GM23338 (cell line): ENCODE measurements at regions not wholly inside any gene's neighbourhood (a gene's known extent, or its start where the extent isn't known, plus 50 kb on each side); places are given as distances from the start of the nearest gene placed in this dataset.
A peak's percentile ranks its signal among the peaks of the same experiment; 100 is the strongest.

ENCODE experiments used
- ATAC-seq: fragments of 200-7000 bp; cut with Tn5 transposase; 3 replicates; pipeline ENCODE4 v1.9.1; 2020
- DNase-seq: peaks from one replicate; pipeline ENCODE4 v3.0.0-alpha.2; 2015; ENCODE audit warnings: low spot score
- H2AFZ ChIP-seq: fragments of 200-600 bp; sonication (generic); 2 replicates; pipeline ENCODE4 v1.8.0; 2016; ENCODE audit warnings: antibody characterized with exemption, mild to moderate bottlenecking, moderate library complexity
- H3F3A ChIP-seq: fragments of 200-600 bp; sonication (generic); replicated peaks from 2 replicates; pipeline ENCODE4 v1.8.0; 2017; ENCODE audit warnings: antibody characterized with exemption, mixed run types, low read depth
- H3K27ac ChIP-seq: fragments of 200-600 bp; sonication (generic); 2 replicates; pipeline ENCODE4 v1.6.1; 2016; ENCODE audit warnings: low read depth
- H3K27me3 ChIP-seq: fragments of 200-600 bp; sonication (generic); 2 replicates; pipeline ENCODE4 v1.8.0; 2016; ENCODE audit warnings: mild to moderate bottlenecking, mixed run types, moderate library complexity; ENCODE audit not compliant: insufficient read depth
- H3K36me3 ChIP-seq: fragments of 200-600 bp; sonication (generic); 2 replicates; pipeline ENCODE4 v1.8.0; 2016; ENCODE audit warnings: mild to moderate bottlenecking; ENCODE audit not compliant: insufficient read depth
- H3K4me1 ChIP-seq: fragments of 200-600 bp; sonication (generic); 2 replicates; pipeline ENCODE4 v1.8.0; 2016; ENCODE audit warnings: mild to moderate bottlenecking, moderate library complexity; ENCODE audit not compliant: insufficient read depth
- H3K4me2 ChIP-seq: fragments of 200-600 bp; sonication (generic); 2 replicates; pipeline ENCODE4 v1.7.1; 2017; ENCODE audit warnings: mixed run types
- H3K4me3 ChIP-seq: fragments of 200-600 bp; sonication (generic); 2 replicates; pipeline ENCODE4 v1.6.1; 2016; ENCODE audit warnings: mixed run types
- H3K79me2 ChIP-seq: fragments of 200-600 bp; sonication (generic); replicated peaks from 2 replicates; pipeline ENCODE4 v1.8.0; 2017; ENCODE audit warnings: mild to moderate bottlenecking; ENCODE audit not compliant: insufficient read depth
- H3K9me2 ChIP-seq: fragments of 200-600 bp; sonication (generic); 2 replicates; pipeline ENCODE4 v1.8.0; 2017; ENCODE audit not compliant: insufficient read depth
- H4K20me1 ChIP-seq: fragments of 200-600 bp; sonication (generic); replicated peaks from 2 replicates; pipeline ENCODE4 v1.8.0; 2017; ENCODE audit warnings: mild to moderate bottlenecking; ENCODE audit not compliant: insufficient read depth
- H3K27ac Mint-ChIP-seq: 2 replicates; pipeline ENCODE4 v1.8.0; 2020; ENCODE audit warnings: inconsistent platforms, mild to moderate bottlenecking, moderate library complexity, mixed read lengths
- H3K27me3 Mint-ChIP-seq: 3 replicates; pipeline ENCODE4 v1.8.0; 2022; ENCODE audit warnings: low read depth, mild to moderate bottlenecking, moderate library complexity, mixed read lengths, inconsistent platforms; ENCODE audit not compliant: insufficient read depth, poor library complexity
- H3K36me3 Mint-ChIP-seq: 3 replicates; pipeline ENCODE4 v1.8.0; 2021; ENCODE audit warnings: low read depth, mild to moderate bottlenecking, inconsistent platforms, moderate library complexity, mixed read lengths
- H3K4me1 Mint-ChIP-seq: 3 replicates; pipeline ENCODE4 v1.8.0; 2020; ENCODE audit warnings: mild to moderate bottlenecking, inconsistent platforms, mixed read lengths
- H3K4me3 Mint-ChIP-seq: 3 replicates; pipeline ENCODE4 v1.8.0; 2021; ENCODE audit warnings: moderate library complexity, mild to moderate bottlenecking, inconsistent platforms, mixed read lengths
- H3K9me3 Mint-ChIP-seq: 3 replicates; pipeline ENCODE4 v1.8.0; 2020; ENCODE audit warnings: moderate library complexity, mild to moderate bottlenecking, inconsistent platforms, mixed read lengths
- EZH2 ChIP-seq: fragments of 200-600 bp; sonication (generic); IDR thresholded peaks from one replicate; pipeline ENCODE4 v1.8.0; 2017; ENCODE audit warnings: antibody characterized with exemption, mild to moderate bottlenecking, low read depth; ENCODE audit not compliant: unreplicated experiment
- EZH2phosphoT487 ChIP-seq: fragments of 200-600 bp; sonication (generic); IDR thresholded peaks from one replicate; pipeline ENCODE4 v1.8.1; 2018; ENCODE audit warnings: antibody characterized with exemption; ENCODE audit not compliant: unreplicated experiment
- JUNB ChIP-seq: IDR thresholded peaks from one replicate; pipeline ENCODE4 v1.6.1; 2016; ENCODE audit warnings: antibody characterized with exemption; ENCODE audit not compliant: unreplicated experiment
- NANOG ChIP-seq: IDR thresholded peaks from 2 replicates; pipeline ENCODE4 v1.6.1; 2016; ENCODE audit warnings: antibody characterized with exemption, borderline replicate concordance
- STAT1 ChIP-seq: IDR thresholded peaks from one replicate; pipeline ENCODE4 v1.6.1; 2016; ENCODE audit warnings: antibody characterized with exemption; ENCODE audit not compliant: unreplicated experiment
- ZNF114 ChIP-seq: fragments of 250-450 bp; sonication (Bioruptor Pico); IDR thresholded peaks from 2 replicates; pipeline ENCODE4 v1.5.0; 2020; ENCODE audit warnings: mild to moderate bottlenecking, moderate library complexity
- ZNF331 ChIP-seq: fragments of 250-450 bp; sonication (Bioruptor Pico); IDR thresholded peaks from 2 replicates; pipeline ENCODE4 v1.5.0; 2020; ENCODE audit warnings: low read depth, mild to moderate bottlenecking, moderate library complexity
- TF ChIP-seq, protein P1 (sequence below): IDR thresholded peaks from one replicate; pipeline ENCODE4 v1.6.1; 2018; ENCODE audit warnings: antibody characterized with exemption; ENCODE audit not compliant: unreplicated experiment
- TF ChIP-seq, protein P2 (sequence below), 2 experiments: fragments of 200-600 bp in 1 of 2; sonication (generic) in 1 of 2; conservative IDR thresholded peaks; 2 replicates each; pipeline versions ENCODE4 v1.5.1 to v1.6.1; 2016 to 2017; ENCODE audit warnings: antibody characterized with exemption in 2 of 2, low read depth in 2 of 2, mild to moderate bottlenecking in 2 of 2, moderate library complexity in 1 of 2
- TF ChIP-seq, protein P3 (sequence below): IDR thresholded peaks from 2 replicates; pipeline ENCODE4 v1.6.1; 2016; ENCODE audit warnings: antibody characterized with exemption

DNA sequence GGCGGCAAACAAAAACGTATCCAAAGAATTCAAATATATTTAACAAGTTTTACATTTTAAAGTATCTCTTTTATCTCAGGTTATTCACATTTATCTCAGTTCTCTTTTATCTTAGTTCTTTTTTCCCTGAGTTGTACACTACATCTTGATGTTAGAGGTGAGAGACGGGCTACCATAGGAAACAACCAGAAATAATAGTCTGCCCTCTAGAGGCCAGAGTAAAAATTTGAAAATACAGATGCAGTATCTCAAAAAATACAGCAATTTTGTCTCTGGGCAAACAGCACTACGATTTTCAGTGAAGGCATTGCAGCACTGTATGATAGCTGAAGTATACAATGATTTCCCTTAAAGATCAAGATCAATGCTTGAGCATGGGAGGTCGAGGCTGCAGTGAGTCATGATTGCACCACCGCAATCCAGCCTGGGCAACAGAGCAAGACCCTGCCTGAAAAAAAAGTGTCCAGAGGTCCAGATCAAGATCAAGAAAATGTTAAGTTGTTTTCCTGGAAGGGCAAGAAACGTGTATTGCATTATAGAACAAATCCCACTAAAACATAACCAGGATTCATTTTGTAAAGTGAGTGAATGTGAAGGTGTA lies 82.6 kb upstream of the ATP11B start:
- H3K4me1 Mint-ChIP-seq, result no peaks in the 10 kb centered on the region; the same call in 2 of the 3 replicates
- Histone ChIP-seq H3K4me2 (no peak overlapping the region), H4K20me1 (no peaks in the 10 kb centered on the region), H3K27ac (no peak overlapping the region), H3K4me3 (no peak overlapping the region), H3K27me3 (no peaks in the 10 kb centered on the region), H3K9me2 (no peaks in the 10 kb centered on the region), H2AFZ (no peak overlapping the region), H3K4me1 (no peaks in the 10 kb centered on the region), H3K79me2 (no peaks in the 10 kb centered on the region), H3K36me3 (no peaks in the 10 kb centered on the region), H3F3A (no peaks in the 10 kb centered on the region)
- DNase-seq (peak; percentile 62), ATAC-seq (peak; percentile 72)
- TF ChIP-seq, protein P1, sequence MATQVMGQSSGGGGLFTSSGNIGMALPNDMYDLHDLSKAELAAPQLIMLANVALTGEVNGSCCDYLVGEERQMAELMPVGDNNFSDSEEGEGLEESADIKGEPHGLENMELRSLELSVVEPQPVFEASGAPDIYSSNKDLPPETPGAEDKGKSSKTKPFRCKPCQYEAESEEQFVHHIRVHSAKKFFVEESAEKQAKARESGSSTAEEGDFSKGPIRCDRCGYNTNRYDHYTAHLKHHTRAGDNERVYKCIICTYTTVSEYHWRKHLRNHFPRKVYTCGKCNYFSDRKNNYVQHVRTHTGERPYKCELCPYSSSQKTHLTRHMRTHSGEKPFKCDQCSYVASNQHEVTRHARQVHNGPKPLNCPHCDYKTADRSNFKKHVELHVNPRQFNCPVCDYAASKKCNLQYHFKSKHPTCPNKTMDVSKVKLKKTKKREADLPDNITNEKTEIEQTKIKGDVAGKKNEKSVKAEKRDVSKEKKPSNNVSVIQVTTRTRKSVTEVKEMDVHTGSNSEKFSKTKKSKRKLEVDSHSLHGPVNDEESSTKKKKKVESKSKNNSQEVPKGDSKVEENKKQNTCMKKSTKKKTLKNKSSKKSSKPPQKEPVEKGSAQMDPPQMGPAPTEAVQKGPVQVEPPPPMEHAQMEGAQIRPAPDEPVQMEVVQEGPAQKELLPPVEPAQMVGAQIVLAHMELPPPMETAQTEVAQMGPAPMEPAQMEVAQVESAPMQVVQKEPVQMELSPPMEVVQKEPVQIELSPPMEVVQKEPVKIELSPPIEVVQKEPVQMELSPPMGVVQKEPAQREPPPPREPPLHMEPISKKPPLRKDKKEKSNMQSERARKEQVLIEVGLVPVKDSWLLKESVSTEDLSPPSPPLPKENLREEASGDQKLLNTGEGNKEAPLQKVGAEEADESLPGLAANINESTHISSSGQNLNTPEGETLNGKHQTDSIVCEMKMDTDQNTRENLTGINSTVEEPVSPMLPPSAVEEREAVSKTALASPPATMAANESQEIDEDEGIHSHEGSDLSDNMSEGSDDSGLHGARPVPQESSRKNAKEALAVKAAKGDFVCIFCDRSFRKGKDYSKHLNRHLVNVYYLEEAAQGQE, result no peak
- TF ChIP-seq NANOG, result no peak
- TF ChIP-seq, protein P2, sequence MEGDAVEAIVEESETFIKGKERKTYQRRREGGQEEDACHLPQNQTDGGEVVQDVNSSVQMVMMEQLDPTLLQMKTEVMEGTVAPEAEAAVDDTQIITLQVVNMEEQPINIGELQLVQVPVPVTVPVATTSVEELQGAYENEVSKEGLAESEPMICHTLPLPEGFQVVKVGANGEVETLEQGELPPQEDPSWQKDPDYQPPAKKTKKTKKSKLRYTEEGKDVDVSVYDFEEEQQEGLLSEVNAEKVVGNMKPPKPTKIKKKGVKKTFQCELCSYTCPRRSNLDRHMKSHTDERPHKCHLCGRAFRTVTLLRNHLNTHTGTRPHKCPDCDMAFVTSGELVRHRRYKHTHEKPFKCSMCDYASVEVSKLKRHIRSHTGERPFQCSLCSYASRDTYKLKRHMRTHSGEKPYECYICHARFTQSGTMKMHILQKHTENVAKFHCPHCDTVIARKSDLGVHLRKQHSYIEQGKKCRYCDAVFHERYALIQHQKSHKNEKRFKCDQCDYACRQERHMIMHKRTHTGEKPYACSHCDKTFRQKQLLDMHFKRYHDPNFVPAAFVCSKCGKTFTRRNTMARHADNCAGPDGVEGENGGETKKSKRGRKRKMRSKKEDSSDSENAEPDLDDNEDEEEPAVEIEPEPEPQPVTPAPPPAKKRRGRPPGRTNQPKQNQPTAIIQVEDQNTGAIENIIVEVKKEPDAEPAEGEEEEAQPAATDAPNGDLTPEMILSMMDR (conservative IDR thresholded peaks at IDR 0.05; ENCODE audit: low read depth in 2 of 2), result peak; percentile 54 to 87
- no peaks in the 10 kb centered on the region for H3K36me3 Mint-ChIP-seq
- no peak overlapping the region for H3K27ac Mint-ChIP-seq
- H3K27me3 Mint-ChIP-seq, result peaks cover 3% of the 10 kb centered on the region
- no peak overlapping the region for H3K4me3 Mint-ChIP-seq
- H3K9me3 Mint-ChIP-seq, result no peaks in the 10 kb centered on the region

DNA sequence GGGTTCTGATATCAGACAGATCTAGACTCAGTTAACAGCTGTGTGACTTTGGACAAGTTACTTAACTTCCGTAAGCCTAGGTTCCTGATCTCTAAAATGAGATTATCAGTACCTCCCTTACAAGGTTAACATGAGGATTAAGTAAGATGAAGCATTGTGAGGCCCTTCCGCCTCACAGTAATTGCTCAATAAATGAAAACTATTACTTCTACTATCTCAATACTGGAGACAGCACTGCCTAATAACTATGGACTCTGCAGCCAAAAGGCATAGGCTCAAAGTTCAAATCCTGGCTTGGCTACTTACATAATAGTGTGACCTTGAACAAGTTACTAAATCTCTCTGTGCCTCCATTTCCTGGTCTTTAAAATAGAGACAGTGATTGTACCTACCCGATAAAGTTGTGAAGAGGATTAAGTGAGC lies 82.0 kb upstream of the ATP11B start:
- Histone ChIP-seq H3K4me1 (no peaks in the 10 kb centered on the region), H3K27me3 (no peaks in the 10 kb centered on the region), H3K79me2 (no peaks in the 10 kb centered on the region), H3K27ac (no peak overlapping the region), H3K9me2 (no peaks in the 10 kb centered on the region), H3K4me2 (no peak overlapping the region), H3F3A (no peaks in the 10 kb centered on the region), H3K36me3 (no peaks in the 10 kb centered on the region), H4K20me1 (no peaks in the 10 kb centered on the region), H3K4me3 (no peak overlapping the region), H2AFZ (no peak overlapping the region)
- peaks cover 4% of the 10 kb centered on the region for H3K4me1 Mint-ChIP-seq
- H3K27me3 Mint-ChIP-seq, result peaks cover 3% of the 10 kb centered on the region
- DNase-seq (no peak), ATAC-seq (no peak)
- no peak overlapping the region for H3K27ac Mint-ChIP-seq
- no peaks in the 10 kb centered on the region for H3K9me3 Mint-ChIP-seq
- no peaks in the 10 kb centered on the region for H3K36me3 Mint-ChIP-seq
- H3K4me3 Mint-ChIP-seq, result no peak overlapping the region
- TF ChIP-seq, protein P2 (conservative IDR thresholded peaks at IDR 0.05; ENCODE audit: low read depth in 2 of 2), result no peak
- no peak for TF ChIP-seq EZH2
- TF ChIP-seq, protein P3, sequence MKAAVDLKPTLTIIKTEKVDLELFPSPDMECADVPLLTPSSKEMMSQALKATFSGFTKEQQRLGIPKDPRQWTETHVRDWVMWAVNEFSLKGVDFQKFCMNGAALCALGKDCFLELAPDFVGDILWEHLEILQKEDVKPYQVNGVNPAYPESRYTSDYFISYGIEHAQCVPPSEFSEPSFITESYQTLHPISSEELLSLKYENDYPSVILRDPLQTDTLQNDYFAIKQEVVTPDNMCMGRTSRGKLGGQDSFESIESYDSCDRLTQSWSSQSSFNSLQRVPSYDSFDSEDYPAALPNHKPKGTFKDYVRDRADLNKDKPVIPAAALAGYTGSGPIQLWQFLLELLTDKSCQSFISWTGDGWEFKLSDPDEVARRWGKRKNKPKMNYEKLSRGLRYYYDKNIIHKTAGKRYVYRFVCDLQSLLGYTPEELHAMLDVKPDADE, result no peak
- no peak for TF ChIP-seq ZNF114
- TF ChIP-seq STAT1, result no peak
- no peak for TF ChIP-seq EZH2phosphoT487
- no peak for TF ChIP-seq JUNB
- no peak for TF ChIP-seq NANOG
- TF ChIP-seq, protein P1, result no peak
- TF ChIP-seq ZNF331 (CRISPR knock-in tag), result no peak
